ENCODE measurements at regions not wholly inside any gene's neighbourhood (a gene's known extent, or its start where the extent isn't known, plus 50 kb on each side); places are given as distances from the start of the nearest gene placed in this dataset.

DNA sequence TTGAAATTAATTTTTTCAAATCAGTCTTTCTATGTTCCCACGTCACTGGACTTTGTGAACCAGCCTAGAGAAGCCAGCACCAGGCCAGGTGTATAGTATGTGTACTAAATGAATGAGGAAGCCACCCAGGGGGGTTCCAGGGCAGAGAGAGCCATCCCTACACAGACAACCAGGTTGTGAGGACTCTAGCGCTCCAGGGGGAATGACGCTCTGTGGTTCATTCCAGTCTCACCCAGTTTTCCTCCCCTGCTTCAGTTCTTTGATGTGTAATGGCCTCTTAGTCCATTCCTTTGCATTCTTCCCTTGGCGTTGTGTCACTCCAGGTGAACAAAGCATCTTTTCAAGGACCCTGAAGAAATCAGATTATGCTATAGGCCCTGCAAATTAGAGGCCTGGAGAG is 330.6 kb downstream of the NSG2 start:
- TF ChIP-seq, protein P1, sequence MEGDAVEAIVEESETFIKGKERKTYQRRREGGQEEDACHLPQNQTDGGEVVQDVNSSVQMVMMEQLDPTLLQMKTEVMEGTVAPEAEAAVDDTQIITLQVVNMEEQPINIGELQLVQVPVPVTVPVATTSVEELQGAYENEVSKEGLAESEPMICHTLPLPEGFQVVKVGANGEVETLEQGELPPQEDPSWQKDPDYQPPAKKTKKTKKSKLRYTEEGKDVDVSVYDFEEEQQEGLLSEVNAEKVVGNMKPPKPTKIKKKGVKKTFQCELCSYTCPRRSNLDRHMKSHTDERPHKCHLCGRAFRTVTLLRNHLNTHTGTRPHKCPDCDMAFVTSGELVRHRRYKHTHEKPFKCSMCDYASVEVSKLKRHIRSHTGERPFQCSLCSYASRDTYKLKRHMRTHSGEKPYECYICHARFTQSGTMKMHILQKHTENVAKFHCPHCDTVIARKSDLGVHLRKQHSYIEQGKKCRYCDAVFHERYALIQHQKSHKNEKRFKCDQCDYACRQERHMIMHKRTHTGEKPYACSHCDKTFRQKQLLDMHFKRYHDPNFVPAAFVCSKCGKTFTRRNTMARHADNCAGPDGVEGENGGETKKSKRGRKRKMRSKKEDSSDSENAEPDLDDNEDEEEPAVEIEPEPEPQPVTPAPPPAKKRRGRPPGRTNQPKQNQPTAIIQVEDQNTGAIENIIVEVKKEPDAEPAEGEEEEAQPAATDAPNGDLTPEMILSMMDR (IDR thresholded peaks at IDR 0.05): no peak
- no peak for TF ChIP-seq EZH2 (IDR thresholded peaks at IDR 0.05)

Data from neural progenitor cell (in vitro differentiated cells).